ENCODE measurements at regions not wholly inside any gene's neighbourhood (a gene's known extent, or its start where the extent isn't known, plus 50 kb on each side); places are given as distances from the start of the nearest gene placed in this dataset.

DNA sequence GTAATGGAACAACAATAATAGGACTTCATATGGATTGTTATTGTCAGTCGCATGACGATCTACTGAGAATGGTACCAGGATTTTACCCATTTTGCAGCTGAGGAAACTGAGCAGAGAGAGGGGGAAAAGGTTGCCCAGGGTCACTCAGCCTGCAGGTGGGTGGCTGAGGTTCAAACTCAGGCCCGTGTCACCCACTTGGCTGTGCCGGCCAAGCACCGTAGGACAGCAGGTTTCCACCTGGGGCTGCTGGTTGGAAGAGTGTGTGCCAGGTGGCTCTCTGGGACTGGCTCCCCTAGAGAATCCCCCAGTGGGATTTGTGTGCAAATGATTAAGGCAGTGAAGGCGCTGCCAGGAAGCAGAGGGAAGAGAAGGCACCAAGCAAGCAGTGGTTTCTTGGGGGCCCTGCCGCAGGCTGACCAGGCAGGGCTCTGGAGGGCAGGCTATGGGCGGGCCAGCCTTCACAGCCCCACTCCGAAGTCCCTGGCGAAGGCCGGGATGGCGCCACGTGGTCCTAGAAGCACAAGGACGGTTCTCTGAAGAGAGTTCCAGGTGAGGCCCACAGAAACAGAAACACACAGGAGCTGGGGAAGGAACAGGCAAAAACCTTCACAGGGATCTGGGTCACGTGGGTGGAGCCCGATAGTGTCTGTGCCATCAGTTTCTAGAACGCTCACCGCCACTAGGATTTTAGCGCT is 163.5 kb downstream of the IRF8 start:
- TF ChIP-seq, protein P1, sequence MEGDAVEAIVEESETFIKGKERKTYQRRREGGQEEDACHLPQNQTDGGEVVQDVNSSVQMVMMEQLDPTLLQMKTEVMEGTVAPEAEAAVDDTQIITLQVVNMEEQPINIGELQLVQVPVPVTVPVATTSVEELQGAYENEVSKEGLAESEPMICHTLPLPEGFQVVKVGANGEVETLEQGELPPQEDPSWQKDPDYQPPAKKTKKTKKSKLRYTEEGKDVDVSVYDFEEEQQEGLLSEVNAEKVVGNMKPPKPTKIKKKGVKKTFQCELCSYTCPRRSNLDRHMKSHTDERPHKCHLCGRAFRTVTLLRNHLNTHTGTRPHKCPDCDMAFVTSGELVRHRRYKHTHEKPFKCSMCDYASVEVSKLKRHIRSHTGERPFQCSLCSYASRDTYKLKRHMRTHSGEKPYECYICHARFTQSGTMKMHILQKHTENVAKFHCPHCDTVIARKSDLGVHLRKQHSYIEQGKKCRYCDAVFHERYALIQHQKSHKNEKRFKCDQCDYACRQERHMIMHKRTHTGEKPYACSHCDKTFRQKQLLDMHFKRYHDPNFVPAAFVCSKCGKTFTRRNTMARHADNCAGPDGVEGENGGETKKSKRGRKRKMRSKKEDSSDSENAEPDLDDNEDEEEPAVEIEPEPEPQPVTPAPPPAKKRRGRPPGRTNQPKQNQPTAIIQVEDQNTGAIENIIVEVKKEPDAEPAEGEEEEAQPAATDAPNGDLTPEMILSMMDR (IDR thresholded peaks at IDR 0.05), result no peak
- FAIRE-seq (no peak), DNase-seq (peak in 2 of 6 donors; percentile 37 to 44), ATAC-seq (no peak)
- no peak overlapping the region for H3K27ac ChIP-seq
- no peaks in the 10 kb centered on the region for H3K9me3 ChIP-seq
- WGBS, 2 donors, result 70 to 75% methylated on average over 19 of the region's 19 CpGs
- H3K4me3 ChIP-seq, result no peak overlapping the region
- intact Hi-C loops (cut with DNase I), result loop anchor here in 1 of 3 donors (10.0 kb wide), 1 partner anchor 452 kb away; the partner anchor contains the start of gene FOXF1
- no peaks in the 10 kb centered on the region for H3K4me1 ChIP-seq
- H3K36me3 ChIP-seq, result no peaks in the 10 kb centered on the region
- H3K27me3 ChIP-seq, result no peaks in the 10 kb centered on the region

DNA sequence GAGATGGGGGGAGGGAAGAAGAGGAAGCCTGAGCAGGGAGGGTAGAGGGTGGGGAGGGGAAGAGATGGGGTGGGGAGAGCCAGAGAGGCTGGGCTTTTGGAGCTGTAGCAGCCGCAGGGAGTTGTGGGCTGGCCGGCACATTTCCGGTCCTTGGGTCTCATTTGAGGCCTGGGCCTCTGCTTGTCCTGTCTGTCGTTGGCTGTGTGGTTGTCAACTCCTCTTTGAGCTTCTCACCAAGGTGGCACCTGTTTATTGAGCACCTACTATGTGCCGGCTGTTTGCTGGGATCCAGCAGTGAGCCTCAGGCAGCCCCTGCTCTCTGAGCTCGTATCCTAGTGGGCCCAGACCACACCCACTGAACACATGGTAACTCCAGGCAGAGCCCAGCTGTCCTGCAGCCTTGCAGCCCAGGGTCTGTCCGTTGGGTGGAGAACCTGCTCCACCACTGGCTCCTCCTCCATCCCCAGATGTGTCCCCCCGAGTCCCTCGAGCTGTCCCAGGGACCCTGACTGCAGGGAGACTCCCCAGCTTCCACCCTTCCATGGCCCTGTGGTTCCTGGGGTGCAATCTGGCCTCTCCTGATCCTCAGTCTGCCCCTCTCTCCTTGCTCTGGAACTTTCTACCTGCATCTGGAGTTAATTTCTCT is 164.9 kb downstream of the IRF8 start:
- TF ChIP-seq, protein P1 (IDR thresholded peaks at IDR 0.05), result no peak
- intact Hi-C loops (cut with DNase I), result loop anchor here in 1 of 3 donors (10.0 kb wide), 1 partner anchor 451 kb away; the partner anchor contains the start of gene FOXF1

DNA sequence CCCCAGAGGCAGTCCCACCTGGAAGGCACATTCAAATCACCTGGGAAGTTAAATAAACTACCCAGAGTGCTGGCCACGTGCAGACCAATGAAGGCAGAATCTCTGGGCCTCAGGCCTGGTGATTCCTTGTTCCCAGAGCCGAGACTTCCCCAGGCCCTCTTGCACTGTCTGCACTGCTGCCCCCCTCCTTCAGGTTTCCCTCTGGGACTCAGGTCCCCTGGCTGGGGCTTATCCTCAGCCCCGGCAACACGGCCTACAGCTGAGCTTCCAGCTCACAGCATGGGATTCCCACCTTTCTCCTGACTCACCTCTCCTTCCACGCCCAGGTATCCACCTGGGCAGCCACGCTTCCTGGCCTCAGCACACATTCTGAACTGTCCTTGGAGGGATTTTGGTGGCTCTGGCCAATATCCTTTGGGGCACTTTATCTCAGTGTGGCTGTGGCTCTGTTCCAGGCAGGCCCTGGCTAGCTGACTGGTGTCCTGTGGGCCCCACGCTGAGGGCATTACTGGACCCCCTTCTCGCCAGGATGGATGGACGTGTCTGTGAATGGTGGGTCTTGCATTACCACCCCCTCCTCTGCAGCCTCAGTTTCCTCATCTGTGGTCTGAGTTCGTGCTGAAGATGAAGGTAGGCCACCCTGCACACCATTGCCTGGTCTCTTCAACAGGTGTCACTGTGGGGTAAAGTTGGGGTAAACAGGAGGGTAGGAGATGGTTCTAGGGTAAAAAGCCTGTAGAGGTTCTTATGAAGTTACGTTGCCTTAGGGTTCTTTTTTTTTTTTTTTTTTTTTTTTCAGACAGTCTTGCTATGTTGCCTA is 165.7 kb downstream of the IRF8 start:
- peak in 1 of 6 donors; percentile 21 for DNase-seq

More for the DNA sequence above, 164.9 kb downstream of the IRF8 start:
- H3K4me3 ChIP-seq, result no peak overlapping the region
- WGBS, 2 donors, result 59 to 65% methylated on average over 5 to 9 of the region's 9 CpGs
- no peaks in the 10 kb centered on the region for H3K27me3 ChIP-seq
- no peaks in the 10 kb centered on the region for H3K9me3 ChIP-seq
- peak in 1 of 6 donors; percentile 30 for DNase-seq
- no peak for FAIRE-seq
- H3K4me1 ChIP-seq, result no peaks in the 10 kb centered on the region
- no peaks in the 10 kb centered on the region for H3K36me3 ChIP-seq
- H3K27ac ChIP-seq, result no peak overlapping the region
- ATAC-seq, result no peak

DNA sequence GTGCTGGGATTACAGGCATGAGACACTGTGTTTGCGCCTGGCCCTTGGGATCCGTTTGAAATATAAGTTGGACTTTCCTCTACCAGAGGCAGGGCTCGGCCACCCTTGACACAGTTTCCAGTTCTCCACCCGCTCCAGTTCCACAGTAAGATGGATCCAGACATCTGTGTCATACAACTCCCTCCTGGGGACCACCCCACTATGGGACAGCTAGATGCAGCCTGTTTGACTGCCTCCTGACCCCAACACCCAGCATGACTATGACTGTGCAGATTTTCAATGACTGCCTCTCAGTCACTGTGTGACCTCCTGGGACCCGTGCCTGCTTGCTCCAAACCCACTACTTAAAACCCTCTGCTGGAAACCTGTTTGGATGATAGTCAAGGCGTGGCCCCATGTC is 166.7 kb downstream of the IRF8 start:
- no peaks in the 10 kb centered on the region for H3K36me3 ChIP-seq
- no peaks in the 10 kb centered on the region for H3K4me1 ChIP-seq
- H3K4me3 ChIP-seq, result no peak overlapping the region
- no peaks in the 10 kb centered on the region for H3K27me3 ChIP-seq
- WGBS, 2 donors, result 69 to 75% methylated on average over 6 of the region's 6 CpGs
- no peaks in the 10 kb centered on the region for H3K9me3 ChIP-seq
- TF ChIP-seq, protein P1 (IDR thresholded peaks at IDR 0.05), result no peak
- intact Hi-C loops (cut with DNase I), result loop anchor here in 1 of 3 donors (10.0 kb wide), 1 partner anchor 449 kb away; the partner anchor contains the start of gene FOXF1
- no peak overlapping the region for H3K27ac ChIP-seq
- ATAC-seq, result peak in 1 of 4 donors; percentile 26
- no peak for FAIRE-seq
- DNase-seq, result peak in 1 of 6 donors; percentile 27

More for the DNA sequence above, 165.7 kb downstream of the IRF8 start:
- WGBS, 2 donors, result 82 to 89% methylated on average over 11 of the region's 11 CpGs
- FAIRE-seq (no peak), ATAC-seq (no peak)
- H3K27ac ChIP-seq, result no peak overlapping the region
- H3K4me1 ChIP-seq, result no peaks in the 10 kb centered on the region
- no peaks in the 10 kb centered on the region for H3K27me3 ChIP-seq
- TF ChIP-seq, protein P1 (IDR thresholded peaks at IDR 0.05), result no peak
- H3K36me3 ChIP-seq, result no peaks in the 10 kb centered on the region
- H3K4me3 ChIP-seq, result no peak overlapping the region
- intact Hi-C loops (cut with DNase I), result loop anchor here in 1 of 3 donors (10.0 kb wide), 1 partner anchor 450 kb away; the partner anchor contains the start of gene FOXF1
- H3K9me3 ChIP-seq, result no peaks in the 10 kb centered on the region

All from pancreas (tissue), 10 donors.